ENCODE measurements at regions not wholly inside any gene's neighbourhood (a gene's known extent, or its start where the extent isn't known, plus 50 kb on each side); places are given as distances from the start of the nearest gene placed in this dataset.

GRCh38 chr3:30495172-30496065 lies 111.0 kb upstream of the TGFBR2 start:
- H3K4me2 ChIP-seq = no peak overlapping the region
- no peaks in the 10 kb centered on the region for H3K36me3 ChIP-seq
- H3K9ac ChIP-seq = no peak overlapping the region
- no peaks in the 10 kb centered on the region for H3K36me3 Mint-ChIP-seq
- no peaks in the 10 kb centered on the region for H3K9me3 Mint-ChIP-seq
- H3K27ac Mint-ChIP-seq = no peak overlapping the region
- DNase-seq (ENCODE audit: low spot score) = no peak
- no peaks in the 10 kb centered on the region for H4K20me1 ChIP-seq (ENCODE audit: low read depth)
- no peak overlapping the region for H2AFZ ChIP-seq (replicated peaks)
- H3K4me3 ChIP-seq = no peak overlapping the region
- H3F3A ChIP-seq (ENCODE audit: low read depth) = no peaks in the 10 kb centered on the region
- no peaks in the 10 kb centered on the region for H3K9me3 ChIP-seq (ENCODE audit: low read depth)
- H3K4me3 Mint-ChIP-seq = no peak overlapping the region
- TF ChIP-seq EZH2 (IDR thresholded peaks at IDR 0.05) = no peak
- no peak for TF ChIP-seq CTCF (IDR thresholded peaks at IDR 0.05)
- TF ChIP-seq EZH2phosphoT487 (IDR thresholded peaks at IDR 0.05) = no peak
- peaks cover 2% of the 10 kb centered on the region for H3K27me3 Mint-ChIP-seq (ENCODE audit: insufficient read depth, low read depth)
- H3K4me1 Mint-ChIP-seq = no peaks in the 10 kb centered on the region
- no peaks in the 10 kb centered on the region for H3K27me3 ChIP-seq
- H3K4me1 ChIP-seq = no peaks in the 10 kb centered on the region
- H3K27ac ChIP-seq = no peak overlapping the region
- H3K79me2 ChIP-seq (ENCODE audit: low read depth) = no peaks in the 10 kb centered on the region

GRCh38 chr3:30496066-30496966 lies 110.1 kb upstream of the TGFBR2 start:
- no peaks in the 10 kb centered on the region for H3K9me3 Mint-ChIP-seq
- Histone ChIP-seq H3F3A (ENCODE audit: low read depth) (no peaks in the 10 kb centered on the region), H2AFZ (replicated peaks) (no peak overlapping the region), H3K4me2 (no peak overlapping the region), H3K27ac (no peak overlapping the region), H3K36me3 (no peaks in the 10 kb centered on the region), H3K79me2 (ENCODE audit: low read depth) (no peaks in the 10 kb centered on the region), H3K4me3 (no peak overlapping the region), H3K9ac (no peak overlapping the region), H3K9me3 (ENCODE audit: low read depth) (no peaks in the 10 kb centered on the region), H3K27me3 (no peaks in the 10 kb centered on the region), H3K4me1 (no peaks in the 10 kb centered on the region), H4K20me1 (ENCODE audit: low read depth) (no peaks in the 10 kb centered on the region)
- H3K4me1 Mint-ChIP-seq = no peaks in the 10 kb centered on the region
- no peak overlapping the region for H3K4me3 Mint-ChIP-seq
- no peak for TF ChIP-seq EZH2phosphoT487 (IDR thresholded peaks at IDR 0.05)
- TF ChIP-seq EZH2 (IDR thresholded peaks at IDR 0.05) = no peak
- no peak for TF ChIP-seq CTCF (IDR thresholded peaks at IDR 0.05)
- H3K36me3 Mint-ChIP-seq = no peaks in the 10 kb centered on the region
- H3K27ac Mint-ChIP-seq = no peak overlapping the region
- H3K27me3 Mint-ChIP-seq (ENCODE audit: insufficient read depth, low read depth) = peaks cover 2% of the 10 kb centered on the region
- DNase-seq (ENCODE audit: low spot score) = no peak

GRCh38 chr3:30498587-30498967 lies 107.8 kb upstream of the TGFBR2 start:
- Histone ChIP-seq H3K79me2 (ENCODE audit: low read depth) (no peaks in the 10 kb centered on the region), H3K4me2 (no peak overlapping the region), H3K36me3 (no peaks in the 10 kb centered on the region), H3K9ac (no peak overlapping the region), H3K4me1 (no peaks in the 10 kb centered on the region), H3K4me3 (no peak overlapping the region), H3F3A (ENCODE audit: low read depth) (no peaks in the 10 kb centered on the region), H2AFZ (replicated peaks) (no peak overlapping the region), H4K20me1 (ENCODE audit: low read depth) (no peaks in the 10 kb centered on the region), H3K27ac (no peak overlapping the region), H3K9me3 (ENCODE audit: low read depth) (no peaks in the 10 kb centered on the region), H3K27me3 (no peaks in the 10 kb centered on the region)
- H3K27me3 Mint-ChIP-seq (ENCODE audit: insufficient read depth, low read depth) = no peaks in the 10 kb centered on the region
- no peaks in the 10 kb centered on the region for H3K4me1 Mint-ChIP-seq
- no peak overlapping the region for H3K27ac Mint-ChIP-seq
- no peak for DNase-seq (ENCODE audit: low spot score)
- H3K36me3 Mint-ChIP-seq = no peaks in the 10 kb centered on the region
- no peaks in the 10 kb centered on the region for H3K9me3 Mint-ChIP-seq
- H3K4me3 Mint-ChIP-seq = no peak overlapping the region
- no peak for TF ChIP-seq CTCF (IDR thresholded peaks at IDR 0.05)
- no peak for TF ChIP-seq EZH2 (IDR thresholded peaks at IDR 0.05)
- TF ChIP-seq EZH2phosphoT487 (IDR thresholded peaks at IDR 0.05) = no peak

Measured in neural progenitor cell (in vitro differentiated cells).